ENCODE measurements at regions not wholly inside any gene's neighbourhood (a gene's known extent, or its start where the extent isn't known, plus 50 kb on each side); places are given as distances from the start of the nearest gene placed in this dataset.

- no peak for DNase-seq
Measured at GRCh38 chr11:71070490-71071453, 181.6 kb downstream of the SHANK2 start.

GRCh38 chr11:71068963-71069362 is 183.4 kb downstream of the SHANK2 start:
- no peak for DNase-seq

GRCh38 chr11:71067753-71068152 is 184.6 kb downstream of the SHANK2 start:
- no peak for DNase-seq

GRCh38 chr11:71066311-71066710 is 186.1 kb downstream of the SHANK2 start:
- no peak for DNase-seq

GRCh38 chr11:71065841-71066240 is 186.5 kb downstream of the SHANK2 start:
- DNase-seq: no peak

GRCh38 chr11:71064702-71065515 is 187.5 kb downstream of the SHANK2 start:
- DNase-seq: no peak

- DNase-seq: no peak
Measured at GRCh38 chr11:71064183-71064582, 188.2 kb downstream of the SHANK2 start.

- DNase-seq: no peak
Measured at GRCh38 chr11:71063129-71063528, 189.2 kb downstream of the SHANK2 start.

GRCh38 chr11:71062199-71062598 is 190.2 kb downstream of the SHANK2 start:
- no peak for DNase-seq

- no peak for DNase-seq
Measured at GRCh38 chr11:71060391-71060791, 192.0 kb downstream of the SHANK2 start.

GRCh38 chr11:71059662-71060061 is 192.7 kb downstream of the SHANK2 start:
- no peak for DNase-seq

- DNase-seq: no peak
Measured at GRCh38 chr11:71055925-71056324, 196.5 kb downstream of the SHANK2 start.

Data from NCI-H510A (cell line).